T-helper 2 cell (primary cell): ENCODE measurements at regions not wholly inside any gene's neighbourhood (a gene's known extent, or its start where the extent isn't known, plus 50 kb on each side); places are given as distances from the start of the nearest gene placed in this dataset.
"Not testable (repeated sequence)": the region's sequence is repeated elsewhere in the genome, so short reads cannot be mapped to it uniquely, and the experiment has no call there.

Source experiments
- DNase-seq, 5 experiments: peaks; one replicate each; pipeline versions ENCODE4 v3.0.0 to v3.0.0-alpha.2; 2012 to 2022

GRCh38 chr2:195457873-195458272, 199.2 kb upstream of the SLC39A10 start:
- DNase-seq: no peak

GRCh38 chr2:195456771-195457170, 200.3 kb upstream of the SLC39A10 start:
- no peak for DNase-seq

DNA sequence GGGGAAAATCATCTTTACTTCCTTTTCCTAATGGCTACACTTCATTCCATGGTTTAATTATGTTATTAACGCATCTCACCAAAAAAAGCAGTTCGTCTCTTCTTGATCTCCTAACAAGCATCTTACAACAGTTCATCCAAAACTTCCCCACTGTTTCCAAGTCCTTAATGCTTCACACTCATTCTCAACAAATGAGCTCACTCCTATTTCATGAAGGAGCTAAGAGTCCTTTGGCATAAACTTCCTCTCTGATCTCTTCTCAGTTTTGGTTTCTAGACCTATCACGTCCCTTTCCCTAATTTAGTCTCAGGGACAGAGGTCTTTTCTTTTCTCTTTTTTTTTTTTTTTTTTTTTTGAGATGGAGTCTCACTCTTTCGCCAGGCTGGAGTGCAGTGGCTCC, 205.9 kb upstream of the SLC39A10 start:
- DNase-seq: no peak

- DNase-seq: no peak
Measured at GRCh38 chr2:195450552-195451113, 206.4 kb upstream of the SLC39A10 start.

- no peak for DNase-seq
Measured at GRCh38 chr2:195447323-195447975, 209.6 kb upstream of the SLC39A10 start.

- no peak for DNase-seq
Measured at GRCh38 chr2:195445639-195446038, 211.4 kb upstream of the SLC39A10 start.

DNA sequence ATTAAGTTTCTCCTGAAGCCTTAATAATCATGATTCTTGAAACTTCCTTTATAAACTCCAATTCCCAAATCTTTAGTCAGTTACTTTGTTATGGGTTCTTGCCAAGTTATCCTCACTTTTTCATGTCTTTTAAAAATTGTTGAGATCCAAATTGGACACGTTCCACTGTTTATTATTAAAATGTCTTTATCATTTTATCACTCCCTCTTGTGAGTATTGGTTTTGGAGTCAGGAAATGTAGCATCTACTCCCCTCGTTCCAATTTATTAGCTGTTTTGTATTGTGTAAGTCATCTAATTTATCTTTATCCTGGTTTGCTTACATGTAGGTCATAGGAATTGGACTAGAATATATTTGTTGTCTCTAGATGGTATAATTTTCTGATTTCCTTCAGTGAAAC, 213.1 kb upstream of the SLC39A10 start:
- DNase-seq: no peak

DNA sequence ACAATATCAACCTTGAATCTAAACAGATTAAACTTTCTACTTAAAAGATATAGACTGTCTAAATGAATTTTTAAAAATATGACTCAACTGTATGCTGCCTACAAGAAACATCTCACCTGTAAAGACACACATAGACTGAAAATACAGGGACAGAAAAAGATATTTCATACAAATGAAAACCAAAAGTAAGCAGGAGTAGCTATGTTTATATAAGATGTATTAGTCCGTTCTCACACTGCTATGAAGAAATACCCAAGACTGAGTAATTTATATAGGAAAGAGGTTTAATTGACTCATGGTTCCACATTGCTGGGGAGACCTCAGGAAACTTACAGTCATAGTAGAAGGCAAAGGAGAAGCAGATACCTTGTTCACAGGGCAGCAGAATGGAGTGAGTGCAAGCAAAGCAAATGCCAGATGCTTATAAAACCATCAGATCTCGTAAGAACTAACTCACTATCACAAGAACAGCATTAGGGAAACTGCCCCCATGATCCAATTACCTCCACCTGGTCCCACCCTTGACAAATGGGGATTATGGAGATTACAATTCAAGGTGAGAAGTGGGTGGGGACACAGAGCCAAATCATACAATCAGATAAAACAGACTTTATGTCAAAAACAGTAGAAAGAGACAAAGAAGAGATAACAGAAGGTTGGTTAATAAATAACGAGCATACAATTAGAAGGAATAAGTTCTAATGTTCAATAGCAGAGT, 214.4 kb upstream of the SLC39A10 start:
- DNase-seq: peak in 1 of 5 experiments; percentile 18

DNA sequence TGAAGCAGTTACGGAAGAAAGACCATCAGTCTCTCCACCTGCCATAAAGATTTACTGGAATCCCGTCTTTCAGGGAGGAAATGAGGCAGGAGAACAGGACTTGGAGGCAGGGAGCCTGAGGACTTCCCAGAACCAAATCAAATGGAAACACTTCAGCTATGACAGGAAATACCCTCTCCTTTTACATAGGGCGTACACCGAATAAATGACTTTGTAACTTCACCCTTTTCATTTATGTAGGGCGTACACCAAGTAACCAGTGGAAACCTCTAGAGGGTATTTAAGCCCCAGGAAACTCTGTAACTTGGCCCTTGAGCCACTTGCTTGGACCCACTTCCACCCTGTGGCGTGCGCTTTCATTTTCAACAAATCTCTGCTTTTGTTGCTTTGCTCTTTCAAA, 218.3 kb upstream of the SLC39A10 start:
- no peak for DNase-seq

- no peak for DNase-seq
Measured at GRCh38 chr2:195437521-195437920, 219.5 kb upstream of the SLC39A10 start.

DNA sequence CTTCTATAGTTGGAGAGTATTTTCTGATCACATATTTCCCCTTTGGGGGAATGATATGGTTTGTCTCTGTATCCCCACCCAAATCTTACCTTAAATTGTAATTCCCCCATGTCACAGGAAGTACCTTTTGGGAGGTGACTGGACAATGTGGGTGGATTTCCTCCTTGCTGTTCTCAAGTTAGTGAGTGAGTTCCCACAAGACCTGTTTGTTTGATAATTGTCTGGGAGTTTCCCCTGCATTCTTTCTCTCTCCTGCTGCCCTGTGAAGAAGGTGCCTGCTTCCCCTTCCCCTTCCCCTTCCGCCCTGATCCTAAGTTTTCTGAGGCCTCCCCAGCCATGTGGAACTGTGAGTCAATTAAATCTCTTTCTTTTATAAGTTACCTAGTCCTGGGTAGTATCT, 222.7 kb upstream of the SLC39A10 start:
- no peak for DNase-seq

DNA sequence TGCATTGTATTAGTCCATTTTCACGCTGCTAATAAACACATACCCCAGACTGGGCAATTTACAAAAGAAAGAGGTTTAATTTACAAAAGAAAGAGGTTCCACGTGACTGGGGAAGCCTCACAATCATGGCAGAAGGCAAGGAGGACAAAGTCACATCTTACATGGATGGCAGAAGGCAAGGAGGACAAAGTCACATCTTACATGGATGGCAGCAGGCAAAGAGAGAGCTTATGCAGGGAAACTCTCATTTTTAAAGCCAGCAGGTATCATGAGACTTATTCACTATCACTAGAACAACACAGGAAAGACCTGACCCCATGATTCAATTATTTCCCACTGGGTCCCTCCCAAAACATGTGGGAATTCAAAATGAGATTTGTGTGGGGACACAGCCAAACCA, 223.3 kb upstream of the SLC39A10 start:
- not testable (repeated sequence) for DNase-seq

DNA sequence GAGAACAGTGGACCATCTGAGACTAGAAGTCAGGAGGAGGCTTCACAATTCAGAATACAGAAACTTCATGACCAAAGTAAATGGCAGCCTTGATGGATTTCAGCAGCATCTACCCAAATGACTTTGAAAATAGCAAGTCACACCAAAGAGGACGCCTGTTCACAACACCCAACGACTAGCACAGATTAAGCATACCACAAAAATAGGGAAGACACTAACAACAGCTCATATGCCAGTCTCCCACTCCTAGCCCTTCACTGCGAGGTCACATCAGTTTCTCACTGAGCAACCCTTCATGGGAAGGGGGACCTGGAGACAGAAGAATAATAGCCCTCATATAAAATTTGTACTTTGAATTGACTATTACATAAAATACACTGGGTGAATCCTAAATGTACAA, 228.4 kb upstream of the SLC39A10 start:
- no peak for DNase-seq

- DNase-seq: no peak
Measured at GRCh38 chr2:195425328-195425727, 231.7 kb upstream of the SLC39A10 start.

GRCh38 chr2:195419033-195419432, 238.0 kb upstream of the SLC39A10 start:
- no peak for DNase-seq

GRCh38 chr2:195414537-195415100, 242.4 kb upstream of the SLC39A10 start:
- no peak for DNase-seq

DNA sequence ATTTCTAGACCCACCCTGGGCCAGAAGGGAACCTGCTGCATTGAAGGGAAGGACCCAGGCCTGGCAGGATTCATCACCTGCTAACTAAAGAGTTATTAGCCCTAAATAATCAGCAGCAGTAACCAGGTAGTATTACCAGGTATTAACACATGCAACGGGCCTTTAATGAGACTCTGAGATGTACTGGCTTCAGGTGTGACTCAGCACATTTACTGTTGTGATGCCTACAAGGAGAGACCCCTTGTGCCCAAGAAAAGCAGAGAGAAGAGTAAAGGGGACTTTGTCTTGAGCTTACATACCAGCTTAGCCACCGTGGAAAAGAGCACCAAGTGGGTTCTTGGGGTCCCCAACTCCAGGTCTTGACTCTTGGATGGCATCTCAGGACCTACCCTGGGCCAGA, 243.1 kb upstream of the SLC39A10 start:
- no peak for DNase-seq

DNA sequence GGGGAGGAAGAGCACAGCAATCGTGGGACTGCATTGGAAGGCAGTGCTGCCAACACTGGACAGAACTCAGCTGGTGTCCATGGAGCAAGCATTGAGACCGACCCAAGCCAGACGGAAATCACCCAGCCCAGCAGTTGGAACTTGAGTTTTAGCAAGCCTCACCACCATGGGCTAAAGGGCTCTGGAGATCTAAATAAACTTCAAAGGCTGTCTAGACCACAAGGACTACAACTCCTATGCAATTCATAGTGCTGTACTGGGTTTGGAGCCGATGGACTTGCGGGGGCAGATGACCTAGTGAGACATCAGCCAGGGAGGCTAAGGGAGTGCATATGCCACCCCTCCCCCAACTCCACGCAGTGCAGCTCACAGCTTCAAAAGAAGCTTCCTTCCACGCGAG, 243.6 kb upstream of the SLC39A10 start:
- DNase-seq: no peak

GRCh38 chr2:195411219-195411687, 245.8 kb upstream of the SLC39A10 start:
- DNase-seq: no peak

GRCh38 chr2:195410074-195410671, 246.9 kb upstream of the SLC39A10 start:
- no peak for DNase-seq

DNA sequence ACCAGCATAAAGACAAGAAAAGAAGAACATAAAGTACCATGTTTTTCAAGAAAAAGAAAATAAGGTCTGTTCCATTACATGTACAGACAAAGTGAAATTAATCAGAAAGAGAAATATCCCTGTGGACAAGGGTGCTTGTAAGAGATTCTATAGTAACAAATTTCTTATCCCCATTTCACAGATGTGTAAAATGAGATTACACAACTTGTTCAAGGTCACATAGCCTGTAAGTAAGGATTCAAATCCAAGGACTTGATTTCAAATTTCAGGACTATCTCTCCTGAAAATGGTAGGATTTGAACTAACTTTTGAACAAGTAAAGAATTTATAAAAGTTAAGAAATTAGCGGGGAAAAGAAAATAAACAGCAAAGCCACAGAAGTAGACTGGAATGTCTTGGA, 248.2 kb upstream of the SLC39A10 start:
- no peak for DNase-seq

DNA sequence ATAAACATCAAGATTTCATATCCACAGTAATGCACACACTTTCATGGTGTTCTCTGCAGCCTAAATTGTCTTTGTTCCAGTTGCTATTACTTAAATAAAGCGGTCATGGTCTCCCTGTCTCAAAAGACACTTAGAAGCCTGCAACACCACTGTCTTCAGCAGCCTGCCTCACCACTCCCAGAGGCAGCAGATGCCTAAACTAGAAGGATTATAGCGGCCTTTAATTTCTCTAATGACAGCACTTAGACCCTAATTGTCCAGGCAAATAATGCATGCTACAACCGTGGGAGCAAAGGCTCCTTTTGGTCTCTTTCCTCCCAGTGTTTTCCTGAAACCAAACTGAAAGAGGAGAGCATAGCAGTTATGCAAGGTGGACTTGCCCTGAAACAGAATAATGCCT, 248.8 kb upstream of the SLC39A10 start:
- DNase-seq: no peak

GRCh38 chr2:195407783-195408182, 249.2 kb upstream of the SLC39A10 start:
- no peak for DNase-seq
